Epithelial cell of proximal tubule (primary cell): ENCODE measurements at regions not wholly inside any gene's neighbourhood (a gene's known extent, or its start where the extent isn't known, plus 50 kb on each side); places are given as distances from the start of the nearest gene placed in this dataset.
"Not testable (repeated sequence)": the region's sequence is repeated elsewhere in the genome, so short reads cannot be mapped to it uniquely, and the experiment has no call there.

Experiments
- DNase-seq: peaks from one replicate; pipeline ENCODE4 v3.0.0-alpha.2; 2011; ENCODE audit warnings: low read depth
- H3K4me3 ChIP-seq: 2 replicates; pipeline ENCODE4 v1.5.1; 2011; ENCODE audit warnings: low read depth, mild to moderate bottlenecking, low read length
- TF ChIP-seq, protein P1 (sequence below): conservative IDR thresholded peaks from 2 replicates; pipeline ENCODE4 v1.5.1; 2012; ENCODE audit warnings: low read depth, mild to moderate bottlenecking, low read length

DNA sequence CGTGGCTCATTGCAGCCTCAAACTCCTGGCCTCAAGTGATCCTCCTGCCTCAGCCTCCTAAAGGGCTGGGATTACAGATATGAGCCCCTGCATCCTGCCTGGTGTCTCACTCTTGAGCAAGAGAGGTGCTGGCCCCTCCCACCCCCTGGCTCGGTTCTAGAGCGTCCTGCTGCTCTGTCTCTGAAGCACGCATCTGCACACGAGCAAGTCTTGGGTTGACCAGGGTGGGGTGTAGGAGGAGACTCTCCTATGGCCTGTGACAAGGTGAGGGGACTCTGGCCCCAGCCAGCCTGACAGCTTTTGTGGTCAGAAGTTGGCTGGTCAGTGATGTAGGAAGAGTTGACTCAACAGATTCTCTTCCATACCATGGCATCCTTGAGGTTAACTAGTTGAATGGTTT, 110.7 kb upstream of the CARD11 start:
- no peak for DNase-seq
- TF ChIP-seq, protein P1, sequence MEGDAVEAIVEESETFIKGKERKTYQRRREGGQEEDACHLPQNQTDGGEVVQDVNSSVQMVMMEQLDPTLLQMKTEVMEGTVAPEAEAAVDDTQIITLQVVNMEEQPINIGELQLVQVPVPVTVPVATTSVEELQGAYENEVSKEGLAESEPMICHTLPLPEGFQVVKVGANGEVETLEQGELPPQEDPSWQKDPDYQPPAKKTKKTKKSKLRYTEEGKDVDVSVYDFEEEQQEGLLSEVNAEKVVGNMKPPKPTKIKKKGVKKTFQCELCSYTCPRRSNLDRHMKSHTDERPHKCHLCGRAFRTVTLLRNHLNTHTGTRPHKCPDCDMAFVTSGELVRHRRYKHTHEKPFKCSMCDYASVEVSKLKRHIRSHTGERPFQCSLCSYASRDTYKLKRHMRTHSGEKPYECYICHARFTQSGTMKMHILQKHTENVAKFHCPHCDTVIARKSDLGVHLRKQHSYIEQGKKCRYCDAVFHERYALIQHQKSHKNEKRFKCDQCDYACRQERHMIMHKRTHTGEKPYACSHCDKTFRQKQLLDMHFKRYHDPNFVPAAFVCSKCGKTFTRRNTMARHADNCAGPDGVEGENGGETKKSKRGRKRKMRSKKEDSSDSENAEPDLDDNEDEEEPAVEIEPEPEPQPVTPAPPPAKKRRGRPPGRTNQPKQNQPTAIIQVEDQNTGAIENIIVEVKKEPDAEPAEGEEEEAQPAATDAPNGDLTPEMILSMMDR = no peak
- H3K4me3 ChIP-seq = no peak overlapping the region

DNA sequence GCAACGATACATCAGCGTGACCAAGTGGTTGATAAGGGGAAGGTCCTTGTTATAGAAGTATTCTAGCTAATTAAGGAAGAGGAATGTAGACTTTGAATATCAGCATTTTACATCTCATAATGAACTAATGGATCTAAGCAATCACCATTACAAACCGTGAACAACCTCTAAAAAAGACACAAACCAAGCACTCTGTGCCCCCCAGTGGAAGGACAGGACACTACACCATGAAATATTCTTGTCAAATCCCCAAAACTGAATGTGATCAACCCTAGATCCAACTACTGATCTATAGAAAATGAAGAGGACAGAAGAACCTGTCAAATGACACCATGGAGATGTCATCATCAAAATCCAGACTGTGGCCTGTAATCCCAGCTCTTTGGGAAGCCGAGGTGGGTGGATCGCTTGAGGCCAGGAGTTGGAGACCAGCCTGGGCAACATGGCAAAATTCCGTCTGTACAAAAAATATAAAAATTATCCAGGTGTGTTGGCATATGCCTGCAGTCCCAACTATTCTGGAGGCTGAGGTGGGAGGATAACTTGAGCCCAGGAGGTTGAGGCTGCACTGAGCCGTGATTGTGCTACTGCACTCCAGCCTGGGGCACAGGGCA, 111.3 kb upstream of the CARD11 start:
- H3K4me3 ChIP-seq = no peak overlapping the region
- peak; percentile 7 for DNase-seq
- TF ChIP-seq, protein P1 = peak; percentile 69

DNA sequence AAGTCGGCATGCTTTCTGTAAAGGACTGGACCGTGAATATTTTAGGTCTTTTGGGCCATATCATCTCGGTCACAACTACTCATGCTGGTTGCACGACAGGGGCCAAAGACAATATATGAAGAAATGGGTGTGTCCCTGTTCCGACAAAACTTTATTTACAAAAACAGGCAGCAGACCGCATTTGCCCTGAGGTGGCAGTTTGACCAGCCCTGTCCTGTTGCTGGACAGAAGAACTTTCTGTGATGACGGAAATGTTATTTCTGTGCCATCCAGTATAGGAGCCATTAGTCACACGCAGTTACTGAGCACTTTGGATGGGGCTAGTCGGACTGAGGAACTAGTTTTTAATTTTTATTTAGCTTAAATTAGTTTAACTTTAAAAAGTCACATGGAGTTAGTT, 112.8 kb upstream of the CARD11 start:
- no peak for DNase-seq
- no peak overlapping the region for H3K4me3 ChIP-seq
- TF ChIP-seq, protein P1 = no peak

DNA sequence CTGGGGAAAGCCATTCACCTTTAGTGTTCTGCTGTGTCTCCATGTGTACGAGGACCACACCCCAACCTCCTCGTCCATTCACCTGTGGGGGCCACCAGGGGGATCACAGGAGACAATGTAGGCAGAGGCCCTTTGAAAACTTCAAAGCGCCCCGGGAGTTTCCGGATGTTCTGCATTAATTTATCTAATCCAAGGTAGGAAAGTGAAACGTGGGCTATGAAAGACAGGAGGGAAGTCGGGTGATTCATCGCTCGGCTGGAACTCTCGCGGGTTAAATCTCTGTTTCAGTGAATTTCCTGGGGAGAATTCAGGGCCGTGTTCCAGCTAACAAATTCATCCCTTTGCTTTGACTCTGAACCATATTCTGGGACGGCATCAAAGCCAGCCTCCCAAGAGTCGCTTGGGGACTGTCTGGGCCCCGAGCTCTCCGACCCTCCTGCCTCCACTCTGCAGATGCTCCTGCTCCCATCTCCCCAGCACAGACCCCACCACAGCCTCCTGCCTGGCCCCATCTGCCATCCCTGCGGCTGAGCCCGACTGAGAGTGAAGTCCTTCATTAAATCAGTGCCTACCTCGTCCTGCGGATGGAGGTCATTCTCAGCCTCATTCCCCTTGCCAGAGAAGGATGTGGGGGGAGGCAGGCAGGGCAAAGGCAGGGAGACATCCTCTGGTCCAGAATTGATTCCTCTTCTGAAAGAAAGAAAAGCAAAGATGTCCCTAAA, 114.1 kb upstream of the CARD11 start:
- no peak for DNase-seq
- no peak overlapping the region for H3K4me3 ChIP-seq
- TF ChIP-seq, protein P1 = no peak

DNA sequence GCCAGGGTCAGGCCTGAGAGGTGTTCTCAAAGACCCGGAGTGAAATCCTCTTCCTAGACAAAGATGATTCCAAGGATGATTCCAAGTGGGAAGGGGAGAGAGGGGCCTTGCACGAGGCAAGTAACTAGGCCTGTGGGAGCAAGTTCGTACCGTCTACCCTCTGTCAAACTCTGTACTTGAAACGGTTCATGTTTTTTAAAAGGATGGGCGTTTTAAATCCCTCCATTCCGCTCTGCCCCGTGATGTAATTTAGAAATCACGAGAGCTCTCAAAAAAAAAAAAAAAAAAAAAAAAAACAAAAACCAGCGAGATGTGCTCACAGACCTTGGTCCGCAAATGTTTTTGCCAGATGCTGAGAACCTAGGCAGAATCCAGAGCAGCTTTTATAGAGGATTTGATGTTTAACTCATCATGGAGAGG, 114.7 kb upstream of the CARD11 start:
- no peak for DNase-seq
- TF ChIP-seq, protein P1 = no peak
- H3K4me3 ChIP-seq = no peak overlapping the region

DNA sequence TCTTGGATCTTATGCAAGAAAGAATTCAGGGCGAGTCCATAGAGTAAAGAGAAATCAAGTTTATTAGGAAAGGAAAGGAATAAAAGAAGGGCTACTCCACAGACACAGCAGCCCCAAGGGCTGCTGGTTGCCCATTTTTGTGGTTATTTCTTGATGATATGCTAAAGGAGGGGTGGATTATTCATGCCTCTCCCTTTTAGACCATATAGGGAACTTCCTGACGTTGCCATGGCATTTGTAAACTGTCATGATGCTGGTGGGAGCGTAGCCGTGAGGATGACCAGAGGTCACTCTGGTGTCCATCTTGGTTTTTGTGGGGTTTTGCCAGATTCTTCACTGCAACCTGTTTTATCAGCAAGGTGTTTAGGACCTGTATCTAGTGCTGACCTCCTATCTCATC, 115.4 kb upstream of the CARD11 start:
- TF ChIP-seq, protein P1 = no peak
- DNase-seq = no peak
- no peak overlapping the region for H3K4me3 ChIP-seq

DNA sequence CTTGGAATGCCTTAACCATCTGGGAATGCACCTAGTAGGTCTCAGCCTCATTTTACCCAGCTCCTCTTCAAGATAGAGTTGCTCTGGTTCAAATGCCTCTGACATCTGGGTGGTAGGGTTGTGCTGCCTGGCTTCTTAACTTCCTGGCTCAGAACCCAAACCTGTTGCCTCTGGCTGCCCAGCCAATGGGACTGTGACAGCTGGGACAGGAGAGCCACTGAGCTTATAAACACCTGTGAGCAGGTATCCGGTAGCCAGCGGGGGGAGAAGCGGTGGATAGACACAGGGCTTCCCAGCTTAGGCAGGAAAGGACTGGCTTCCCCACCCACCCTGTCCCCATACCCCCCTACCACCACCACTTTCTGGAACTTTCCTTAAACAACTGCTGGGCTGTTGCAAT, 115.8 kb upstream of the CARD11 start:
- no peak overlapping the region for H3K4me3 ChIP-seq
- TF ChIP-seq, protein P1 = no peak
- no peak for DNase-seq

DNA sequence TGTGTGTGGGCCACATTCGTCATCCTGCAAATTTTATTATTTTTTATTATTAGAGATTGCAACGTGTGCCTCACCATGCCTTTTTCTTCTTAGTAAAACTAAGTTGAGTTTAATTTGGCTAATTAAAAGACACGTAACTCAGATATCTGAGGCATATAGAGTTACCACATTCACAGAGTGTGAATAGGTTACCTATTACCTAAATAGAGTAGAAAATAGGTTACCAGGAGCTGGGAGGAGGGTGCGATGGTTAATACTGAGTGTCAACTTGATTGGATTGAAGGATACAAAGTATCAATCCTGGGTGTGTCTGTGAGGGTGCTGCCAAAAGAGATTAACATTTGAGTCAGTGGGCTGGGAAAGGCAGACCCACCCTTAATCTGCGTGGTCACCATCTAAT, 116.3 kb upstream of the CARD11 start:
- DNase-seq = peak; percentile 22
- H3K4me3 ChIP-seq = not testable (repeated sequence)
